Colonic mucosa (tissue), 4 donors: ENCODE measurements at regions not wholly inside any gene's neighbourhood (a gene's known extent, or its start where the extent isn't known, plus 50 kb on each side); places are given as distances from the start of the nearest gene placed in this dataset.

ENCODE experiments used
- DNase-seq: peaks from one replicate; pipeline ENCODE4 v3.0.0-alpha.2; 2020
- H3K27ac ChIP-seq: fragments of 200-600 bp; one replicate; pipeline ENCODE4 v1.8.0; 2021
- H3K27me3 ChIP-seq: fragments of 200-600 bp; one replicate; pipeline ENCODE4 v1.8.0; 2021
- H3K36me3 ChIP-seq: fragments of 200-600 bp; one replicate; pipeline ENCODE4 v1.8.0; 2021
- H3K4me1 ChIP-seq: fragments of 200-600 bp; one replicate; pipeline ENCODE4 v1.8.0; 2021; ENCODE audit warnings: mild to moderate bottlenecking
- H3K4me3 ChIP-seq: fragments of 200-600 bp; one replicate; pipeline ENCODE4 v1.8.0; 2021
- H3K9ac ChIP-seq, 2 donors: one replicate each; pipeline ENCODE4 v1.7.0; 2013; ENCODE audit warnings: control low read depth in 2 of 2, low read depth in 2 of 2, low read length in 2 of 2
- H3K9me3 ChIP-seq: fragments of 200-600 bp; one replicate; pipeline ENCODE4 v1.8.0; 2021
- intact Hi-C: fragments of 100-400 bp; cut with DNase I; formaldehyde crosslinking; loops from one replicate; pipeline ENCODE4 v1.14.1; 2022
- TF ChIP-seq, protein P1 (sequence below): fragments of 200-600 bp; IDR thresholded peaks from one replicate; pipeline ENCODE4 v1.8.0; 2022; ENCODE audit warnings: antibody characterized with exemption, mild to moderate bottlenecking
- donor health status: healthy.
- donor health status: DM: no; HTN: no; CAD: no.
- donor health status: DM: no; HTN: no; CAD: no.

GRCh38 chr2:17000184-17000482 lies 334.5 kb upstream of the CYRIA start:
- Histone ChIP-seq H3K27me3 (no peaks in the 10 kb centered on the region), H3K36me3 (no peaks in the 10 kb centered on the region), H3K9me3 (no peaks in the 10 kb centered on the region), H3K9ac (no peak overlapping the region), H3K27ac (no peak overlapping the region), H3K4me3 (no peak overlapping the region), H3K4me1 (no peaks in the 10 kb centered on the region)
- DNase-seq, result no peak
- TF ChIP-seq, protein P1, sequence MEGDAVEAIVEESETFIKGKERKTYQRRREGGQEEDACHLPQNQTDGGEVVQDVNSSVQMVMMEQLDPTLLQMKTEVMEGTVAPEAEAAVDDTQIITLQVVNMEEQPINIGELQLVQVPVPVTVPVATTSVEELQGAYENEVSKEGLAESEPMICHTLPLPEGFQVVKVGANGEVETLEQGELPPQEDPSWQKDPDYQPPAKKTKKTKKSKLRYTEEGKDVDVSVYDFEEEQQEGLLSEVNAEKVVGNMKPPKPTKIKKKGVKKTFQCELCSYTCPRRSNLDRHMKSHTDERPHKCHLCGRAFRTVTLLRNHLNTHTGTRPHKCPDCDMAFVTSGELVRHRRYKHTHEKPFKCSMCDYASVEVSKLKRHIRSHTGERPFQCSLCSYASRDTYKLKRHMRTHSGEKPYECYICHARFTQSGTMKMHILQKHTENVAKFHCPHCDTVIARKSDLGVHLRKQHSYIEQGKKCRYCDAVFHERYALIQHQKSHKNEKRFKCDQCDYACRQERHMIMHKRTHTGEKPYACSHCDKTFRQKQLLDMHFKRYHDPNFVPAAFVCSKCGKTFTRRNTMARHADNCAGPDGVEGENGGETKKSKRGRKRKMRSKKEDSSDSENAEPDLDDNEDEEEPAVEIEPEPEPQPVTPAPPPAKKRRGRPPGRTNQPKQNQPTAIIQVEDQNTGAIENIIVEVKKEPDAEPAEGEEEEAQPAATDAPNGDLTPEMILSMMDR, result no peak
- intact Hi-C loops, result no loop called here

DNA sequence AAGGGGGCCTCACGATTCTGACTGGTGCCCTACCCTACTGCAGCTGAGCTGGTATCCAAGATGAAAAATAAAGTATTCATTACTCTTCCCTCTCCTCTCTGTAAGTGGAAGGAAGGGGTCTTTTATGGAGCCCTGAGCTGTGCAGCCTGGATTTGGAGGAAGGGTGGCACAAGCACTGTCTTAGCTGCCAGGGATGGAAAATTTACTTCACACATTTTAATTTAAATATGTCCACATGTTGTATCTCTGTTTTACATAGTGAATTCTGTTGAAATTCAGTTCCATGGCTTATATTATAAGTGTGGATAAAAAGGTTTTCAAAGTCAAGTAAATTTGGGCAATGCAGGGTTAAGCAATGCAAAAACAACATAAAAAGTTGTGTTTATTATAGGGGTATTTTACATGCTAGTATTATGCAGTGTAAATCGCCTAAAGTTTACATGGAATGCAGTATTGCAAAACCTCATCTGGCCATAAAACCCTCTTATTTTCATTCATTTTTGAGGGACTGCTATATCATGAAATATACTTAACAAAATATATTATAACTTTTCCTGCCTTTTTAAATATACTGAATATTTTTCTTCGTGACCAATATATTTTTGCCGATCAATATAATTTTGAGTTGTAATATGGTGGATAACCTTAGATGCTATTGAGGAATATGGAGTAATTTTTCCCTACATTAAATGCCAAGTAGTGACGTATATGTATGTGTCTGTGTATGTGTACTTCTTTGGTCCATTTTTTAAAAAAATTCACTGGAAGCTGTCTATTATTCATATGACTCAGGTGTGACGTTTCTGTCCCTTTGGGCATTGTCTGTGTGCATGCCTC lies 333.9 kb upstream of the CYRIA start:
- Histone ChIP-seq H3K4me1 (no peaks in the 10 kb centered on the region), H3K9me3 (no peaks in the 10 kb centered on the region), H3K9ac (no peak overlapping the region), H3K27ac (no peak overlapping the region), H3K36me3 (no peaks in the 10 kb centered on the region), H3K4me3 (no peak overlapping the region), H3K27me3 (no peaks in the 10 kb centered on the region)
- DNase-seq, result no peak
- intact Hi-C loops, result no loop called here
- TF ChIP-seq, protein P1, result no peak

- H3K27me3 ChIP-seq, result no peaks in the 10 kb centered on the region
- no peaks in the 10 kb centered on the region for H3K9me3 ChIP-seq
- no peaks in the 10 kb centered on the region for H3K4me1 ChIP-seq
- no peaks in the 10 kb centered on the region for H3K36me3 ChIP-seq
- TF ChIP-seq, protein P1, result no peak
- H3K4me3 ChIP-seq, result no peak overlapping the region
- no peak overlapping the region for H3K9ac ChIP-seq
- DNase-seq, result no peak
- intact Hi-C loops, result no loop called here
- no peak overlapping the region for H3K27ac ChIP-seq
Observed at GRCh38 chr2:16978301-16978700, 312.7 kb upstream of the CYRIA start.

GRCh38 chr2:16974688-16975087 lies 309.1 kb upstream of the CYRIA start:
- Histone ChIP-seq H3K9me3 (no peaks in the 10 kb centered on the region), H3K36me3 (no peaks in the 10 kb centered on the region), H3K4me1 (no peaks in the 10 kb centered on the region), H3K4me3 (no peak overlapping the region), H3K9ac (no peak overlapping the region), H3K27ac (no peak overlapping the region), H3K27me3 (no peaks in the 10 kb centered on the region)
- TF ChIP-seq, protein P1, result no peak
- no peak for DNase-seq
- intact Hi-C loops, result no loop called here

- Histone ChIP-seq H3K27me3 (no peaks in the 10 kb centered on the region), H3K4me1 (no peaks in the 10 kb centered on the region), H3K9me3 (no peaks in the 10 kb centered on the region), H3K9ac (no peak overlapping the region), H3K27ac (no peak overlapping the region), H3K4me3 (no peak overlapping the region), H3K36me3 (no peaks in the 10 kb centered on the region)
- intact Hi-C loops, result no loop called here
- TF ChIP-seq, protein P1, result no peak
- no peak for DNase-seq
Observed at GRCh38 chr2:16973586-16974286, 308.1 kb upstream of the CYRIA start.
